ENCODE measurements at regions not wholly inside any gene's neighbourhood (a gene's known extent, or its start where the extent isn't known, plus 50 kb on each side); places are given as distances from the start of the nearest gene placed in this dataset.
"Not testable (repeated sequence)": the region's sequence is repeated elsewhere in the genome, so short reads cannot be mapped to it uniquely, and the experiment has no call there.

- Mint-ChIP-seq H3K27ac (no peak overlapping the region), H3K9me3 (peaks cover 4% of the 10 kb centered on the region in 2 donors), H3K36me3 (peaks cover 0 to 6% of the 10 kb centered on the region in 2 donors)
- ATAC-seq (no peak), DNase-seq (ENCODE audit: low spot score in 2 of 2) (no peak)
Observed at GRCh38 chr1:79945391-79945790, 938.9 kb upstream of the ADGRL4 start.

- no peak overlapping the region for H3K27ac Mint-ChIP-seq
- no peak for ATAC-seq
- peaks cover 7 to 13% of the 10 kb centered on the region in 2 donors for H3K9me3 Mint-ChIP-seq
- DNase-seq (ENCODE audit: low spot score in 2 of 2) = no peak
- no peaks in the 10 kb centered on the region for H3K36me3 Mint-ChIP-seq
Observed at GRCh38 chr1:79929356-79929755, 922.8 kb upstream of the ADGRL4 start.

GRCh38 chr1:79928901-79929300 lies 922.4 kb upstream of the ADGRL4 start:
- DNase-seq (ENCODE audit: low spot score in 2 of 2) = no peak
- no peaks in the 10 kb centered on the region for H3K36me3 Mint-ChIP-seq
- no peak overlapping the region for H3K27ac Mint-ChIP-seq
- H3K9me3 Mint-ChIP-seq = peaks cover 3 to 12% of the 10 kb centered on the region in 2 donors
- no peak for ATAC-seq

- peaks cover 0 to 14% of the 10 kb centered on the region in 2 donors for H3K36me3 Mint-ChIP-seq
- H3K9me3 Mint-ChIP-seq = peaks cover 17 to 20% of the 10 kb centered on the region in 2 donors
- ATAC-seq = no peak
- DNase-seq (ENCODE audit: low spot score in 2 of 2) = no peak
- H3K27ac Mint-ChIP-seq = no peak overlapping the region
Observed at GRCh38 chr1:79920960-79921669, 914.6 kb upstream of the ADGRL4 start.

- no peak overlapping the region for H3K27ac Mint-ChIP-seq
Observed at GRCh38 chr1:79914896-79915295, 908.4 kb upstream of the ADGRL4 start.

GRCh38 chr1:79912813-79913212 lies 906.3 kb upstream of the ADGRL4 start:
- DNase-seq (ENCODE audit: low spot score in 2 of 2) = no peak
- Mint-ChIP-seq H3K9me3 (peaks cover 14 to 16% of the 10 kb centered on the region in 2 donors), H3K36me3 (peaks cover 0 to 9% of the 10 kb centered on the region in 2 donors), H3K27ac (no peak overlapping the region)
- no peak for ATAC-seq

More at GRCh38 chr1:79914896-79915295, 908.4 kb upstream of the ADGRL4 start:
- Mint-ChIP-seq H3K9me3 (peaks cover 10 to 20% of the 10 kb centered on the region in 2 donors), H3K36me3 (peaks cover 0 to 9% of the 10 kb centered on the region in 2 donors)
- ATAC-seq (no peak), DNase-seq (ENCODE audit: low spot score in 2 of 2) (no peak)

- DNase-seq (ENCODE audit: low spot score in 2 of 2) (no peak), ATAC-seq (no peak)
- no peak overlapping the region for H3K27ac Mint-ChIP-seq
Observed at GRCh38 chr1:79903321-79903720, 896.8 kb upstream of the ADGRL4 start.

GRCh38 chr1:79902418-79902817 lies 895.9 kb upstream of the ADGRL4 start:
- H3K36me3 Mint-ChIP-seq = no peaks in the 10 kb centered on the region
- peaks cover 20 to 24% of the 10 kb centered on the region in 2 donors for H3K9me3 Mint-ChIP-seq
- ATAC-seq (no peak), DNase-seq (ENCODE audit: low spot score in 2 of 2) (no peak)
- no peak overlapping the region for H3K27ac Mint-ChIP-seq

More at GRCh38 chr1:79903321-79903720, 896.8 kb upstream of the ADGRL4 start:
- Mint-ChIP-seq H3K36me3 (no peaks in the 10 kb centered on the region), H3K9me3 (peaks cover 24 to 27% of the 10 kb centered on the region in 2 donors)

- no peak overlapping the region for H3K27ac Mint-ChIP-seq
- no peak for ATAC-seq
- H3K36me3 Mint-ChIP-seq = no peaks in the 10 kb centered on the region
- DNase-seq (ENCODE audit: low spot score in 2 of 2) = no peak
- peaks cover 18 to 21% of the 10 kb centered on the region in 2 donors for H3K9me3 Mint-ChIP-seq
Observed at GRCh38 chr1:79899914-79900313, 893.4 kb upstream of the ADGRL4 start.

- DNase-seq (ENCODE audit: low spot score in 2 of 2) (no peak), ATAC-seq (no peak)
- Mint-ChIP-seq H3K36me3 (peaks cover 7 to 9% of the 10 kb centered on the region in 2 donors), H3K9me3 (peaks cover 25 to 26% of the 10 kb centered on the region in 2 donors), H3K27ac (no peak overlapping the region)
Observed at GRCh38 chr1:79896140-79896539, 889.6 kb upstream of the ADGRL4 start.

- H3K9me3 Mint-ChIP-seq = peaks cover 25 to 32% of the 10 kb centered on the region in 2 donors
- DNase-seq (ENCODE audit: low spot score in 2 of 2) (no peak), ATAC-seq (no peak)
- no peak overlapping the region for H3K27ac Mint-ChIP-seq
- H3K36me3 Mint-ChIP-seq = peaks cover 7 to 9% of the 10 kb centered on the region in 2 donors
Observed at GRCh38 chr1:79895573-79895972, 889.0 kb upstream of the ADGRL4 start.

GRCh38 chr1:79894129-79894528 lies 887.6 kb upstream of the ADGRL4 start:
- H3K36me3 Mint-ChIP-seq; ATAC-seq; DNase-seq (ENCODE audit: low spot score in 2 of 2); H3K27ac Mint-ChIP-seq: not testable (repeated sequence)
- peaks cover 21 to 26% of the 10 kb centered on the region in 2 donors for H3K9me3 Mint-ChIP-seq

GRCh38 chr1:79887059-79887458 lies 880.5 kb upstream of the ADGRL4 start:
- no peak for ATAC-seq
- Mint-ChIP-seq H3K36me3 (no peaks in the 10 kb centered on the region), H3K27ac (no peak overlapping the region), H3K9me3 (peaks cover 17 to 36% of the 10 kb centered on the region in 2 donors)
- no peak for DNase-seq (ENCODE audit: low spot score in 2 of 2)

GRCh38 chr1:79885101-79885500 lies 878.6 kb upstream of the ADGRL4 start:
- Mint-ChIP-seq H3K27ac (no peak overlapping the region), H3K9me3 (peaks cover 20 to 22% of the 10 kb centered on the region in 2 donors), H3K36me3 (no peaks in the 10 kb centered on the region)
- DNase-seq (ENCODE audit: low spot score in 2 of 2) (no peak), ATAC-seq (no peak)

- peaks cover 19 to 38% of the 10 kb centered on the region in 2 donors for H3K9me3 Mint-ChIP-seq
- peaks cover 0 to 7% of the 10 kb centered on the region in 2 donors for H3K36me3 Mint-ChIP-seq
- no peak for ATAC-seq
- H3K27ac Mint-ChIP-seq = no peak overlapping the region
- DNase-seq (ENCODE audit: low spot score in 2 of 2) = no peak
Observed at GRCh38 chr1:79877086-79877485, 870.6 kb upstream of the ADGRL4 start.

GRCh38 chr1:79875187-79875586 lies 868.7 kb upstream of the ADGRL4 start:
- no peak overlapping the region for H3K27ac Mint-ChIP-seq
- H3K36me3 Mint-ChIP-seq = peaks cover 0 to 7% of the 10 kb centered on the region in 2 donors
- peaks cover 18 to 33% of the 10 kb centered on the region in 2 donors for H3K9me3 Mint-ChIP-seq
- DNase-seq (ENCODE audit: low spot score in 2 of 2) = no peak
- ATAC-seq = no peak

- peaks cover 0 to 7% of the 10 kb centered on the region in 2 donors for H3K36me3 Mint-ChIP-seq
- DNase-seq (ENCODE audit: low spot score in 2 of 2) = no peak
- no peak overlapping the region for H3K27ac Mint-ChIP-seq
- ATAC-seq = no peak
- peaks cover 18 to 30% of the 10 kb centered on the region in 2 donors for H3K9me3 Mint-ChIP-seq
Observed at GRCh38 chr1:79874289-79874688, 867.8 kb upstream of the ADGRL4 start.

Measured in activated naive CD4-positive, alpha-beta T cell treated with anti-CD3 and anti-CD28 coated beads, Interleukin-2, amount 50 U/mL, for 72 hours (primary cell).